AG04450 (cell line): ENCODE measurements at regions not wholly inside any gene's neighbourhood (a gene's known extent, or its start where the extent isn't known, plus 50 kb on each side); places are given as distances from the start of the nearest gene placed in this dataset.

ENCODE experiments used
- CTCF ChIA-PET: fragments of 300-600, 350-600 bp; formaldehyde crosslinking; extraction: SDS; loops from one replicate; lab custom pipeline; 2022; ENCODE audit warnings: antibody characterized with exemption, inconsistent platforms; lab: Charles Lee
- POLR2A ChIA-PET: fragments of 350-600 bp; formaldehyde crosslinking; extraction: SDS; loops from one replicate; lab custom pipeline; 2021; ENCODE audit warnings: antibody characterized with exemption, inconsistent platforms; lab: Yijun Ruan, JAX
- DNase-seq: peaks from one replicate; pipeline ENCODE4 v3.0.0-alpha.2; 2011; ENCODE audit warnings: low read depth, low spot score
- H3K27ac ChIP-seq: one replicate; pipeline ENCODE4 v1.5.1; 2012; ENCODE audit warnings: low read depth, low read length, control low read depth
- H3K27me3 ChIP-seq: one replicate; pipeline ENCODE4 v1.6.0; 2012; ENCODE audit warnings: low read length; ENCODE audit not compliant: control insufficient read depth, insufficient read depth
- H3K4me3 ChIP-seq: 2 replicates; pipeline ENCODE4 v1.5.1; 2011; ENCODE audit warnings: mild to moderate bottlenecking, low read depth, low read length, control low read depth
- H3K9me3 ChIP-seq: 2 replicates; pipeline ENCODE4 v1.5.1; 2012; ENCODE audit warnings: low read length; ENCODE audit not compliant: control insufficient read depth, insufficient read depth
- CTCF ChIP-seq: IDR thresholded peaks from 2 replicates; pipeline ENCODE4 v1.5.1; 2011; ENCODE audit warnings: low read depth, low read length, control low read depth, inconsistent platforms

DNA sequence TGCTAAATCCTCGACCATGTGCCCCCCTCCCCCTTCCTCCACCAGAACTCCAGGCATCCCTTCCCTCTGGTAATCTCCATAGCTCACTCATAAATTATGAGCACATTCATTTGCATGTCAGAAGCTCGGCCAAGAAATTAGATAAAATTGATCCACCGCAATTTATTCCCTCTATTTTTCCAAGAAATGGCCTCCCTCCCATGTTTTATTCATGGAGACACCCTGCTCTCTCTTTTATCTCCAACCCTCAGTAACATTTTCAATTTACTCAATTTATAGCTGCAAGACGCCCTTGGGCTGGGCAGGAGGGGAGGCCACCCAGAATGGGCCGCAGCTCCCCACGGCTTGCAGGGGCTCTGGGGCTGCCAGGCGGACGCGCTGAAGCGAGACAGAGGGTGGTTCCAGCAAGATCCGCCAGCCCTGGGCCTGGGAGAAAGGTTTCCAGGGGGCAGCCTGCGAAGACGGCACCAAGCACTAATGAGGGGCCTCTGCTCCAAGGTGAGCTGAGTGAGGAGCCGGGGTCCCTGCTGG is 54.7 kb upstream of the ZNF423 start:
- H3K4me3 ChIP-seq = no peak overlapping the region
- H3K27me3 ChIP-seq = no peaks in the 10 kb centered on the region
- CTCF ChIA-PET = no interaction called here
- POLR2A ChIA-PET = no interaction called here
- H3K27ac ChIP-seq = no peak overlapping the region
- DNase-seq = no peak
- H3K9me3 ChIP-seq = no peaks in the 10 kb centered on the region
- TF ChIP-seq CTCF = no peak

GRCh38 chr16:49911430-49911829 is 55.5 kb upstream of the ZNF423 start:
- no peaks in the 10 kb centered on the region for H3K9me3 ChIP-seq
- no peak for TF ChIP-seq CTCF
- CTCF ChIA-PET = no interaction called here
- no peak overlapping the region for H3K4me3 ChIP-seq
- POLR2A ChIA-PET = no interaction called here
- no peak for DNase-seq
- no peaks in the 10 kb centered on the region for H3K27me3 ChIP-seq
- no peak overlapping the region for H3K27ac ChIP-seq

DNA sequence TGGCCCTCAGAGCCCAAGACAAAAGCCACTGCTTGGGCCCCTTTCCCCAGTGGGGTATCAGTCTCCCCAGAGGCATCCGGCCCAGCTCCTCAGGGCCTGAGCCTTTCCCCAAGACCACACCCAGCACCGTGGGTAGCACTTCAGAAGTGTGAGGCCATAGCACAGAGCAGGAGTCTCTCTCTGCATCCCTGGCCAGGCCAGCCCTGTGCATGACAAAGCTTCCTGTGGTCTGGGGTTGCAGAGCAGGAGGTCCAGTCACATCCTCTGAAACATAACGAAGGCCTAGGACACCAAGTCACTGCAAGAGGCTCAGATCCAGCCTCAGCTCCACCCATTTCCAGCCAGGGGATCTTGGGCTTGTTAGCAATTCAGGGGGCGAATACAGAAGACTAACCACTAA is 56.8 kb upstream of the ZNF423 start:
- CTCF ChIA-PET = no interaction called here
- Histone ChIP-seq H3K9me3 (no peaks in the 10 kb centered on the region), H3K27me3 (no peaks in the 10 kb centered on the region), H3K4me3 (no peak overlapping the region), H3K27ac (no peak overlapping the region)
- POLR2A ChIA-PET = no interaction called here
- TF ChIP-seq CTCF = no peak
- no peak for DNase-seq

DNA sequence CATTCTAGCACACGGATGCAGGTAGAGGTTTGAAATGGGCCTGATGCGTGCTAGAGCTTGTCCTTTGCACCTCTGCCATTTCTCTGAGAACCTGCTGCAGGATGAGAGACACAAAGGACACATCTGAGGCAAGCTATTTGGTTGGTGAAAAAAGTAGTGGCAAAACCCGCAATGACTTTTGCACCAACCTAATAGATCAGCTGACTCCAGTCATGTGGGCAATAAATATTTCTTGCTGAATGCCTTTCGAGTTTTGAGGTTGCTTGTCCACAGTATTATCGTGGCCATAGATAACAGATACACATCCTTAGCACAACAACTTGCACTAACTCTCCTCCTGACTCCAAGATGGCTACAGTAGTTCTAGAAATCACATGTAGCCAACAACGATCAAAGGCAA is 57.8 kb upstream of the ZNF423 start:
- DNase-seq = no peak
- no peak overlapping the region for H3K27ac ChIP-seq
- no peaks in the 10 kb centered on the region for H3K27me3 ChIP-seq
- H3K9me3 ChIP-seq = no peaks in the 10 kb centered on the region
- CTCF ChIA-PET = no interaction called here
- H3K4me3 ChIP-seq = no peak overlapping the region
- POLR2A ChIA-PET = no interaction called here
- TF ChIP-seq CTCF = no peak

DNA sequence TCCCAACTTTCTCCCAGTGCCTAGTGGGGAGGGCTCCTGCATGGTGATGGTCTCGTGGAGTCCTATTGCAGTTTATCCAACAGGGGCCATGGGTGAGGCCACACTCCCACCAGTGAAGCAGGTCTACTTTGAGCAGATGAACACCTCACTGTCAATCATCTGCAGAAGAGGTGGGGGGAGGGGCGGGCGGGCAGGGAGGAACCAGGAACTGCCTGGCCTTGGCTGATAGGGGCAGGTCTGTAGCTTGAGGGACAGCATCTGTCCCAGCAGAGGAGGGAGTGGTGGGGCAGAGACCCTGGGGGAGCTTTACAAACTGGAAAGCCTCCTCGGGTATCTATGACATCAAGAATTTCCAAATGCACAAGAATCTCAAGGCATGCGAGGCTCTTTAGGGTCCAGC is 58.7 kb upstream of the ZNF423 start:
- no peaks in the 10 kb centered on the region for H3K9me3 ChIP-seq
- CTCF ChIA-PET = no interaction called here
- POLR2A ChIA-PET = interaction anchor here (0.7 kb wide), 1 partner anchor 175 kb away, joined by 4 read pairs; no protein-coding TSS in a partner anchor
- H3K27me3 ChIP-seq = no peaks in the 10 kb centered on the region
- DNase-seq = no peak
- TF ChIP-seq CTCF = no peak
- no peak overlapping the region for H3K4me3 ChIP-seq
- no peak overlapping the region for H3K27ac ChIP-seq
